ENCODE measurements at regions not wholly inside any gene's neighbourhood (a gene's known extent, or its start where the extent isn't known, plus 50 kb on each side); places are given as distances from the start of the nearest gene placed in this dataset.

DNA sequence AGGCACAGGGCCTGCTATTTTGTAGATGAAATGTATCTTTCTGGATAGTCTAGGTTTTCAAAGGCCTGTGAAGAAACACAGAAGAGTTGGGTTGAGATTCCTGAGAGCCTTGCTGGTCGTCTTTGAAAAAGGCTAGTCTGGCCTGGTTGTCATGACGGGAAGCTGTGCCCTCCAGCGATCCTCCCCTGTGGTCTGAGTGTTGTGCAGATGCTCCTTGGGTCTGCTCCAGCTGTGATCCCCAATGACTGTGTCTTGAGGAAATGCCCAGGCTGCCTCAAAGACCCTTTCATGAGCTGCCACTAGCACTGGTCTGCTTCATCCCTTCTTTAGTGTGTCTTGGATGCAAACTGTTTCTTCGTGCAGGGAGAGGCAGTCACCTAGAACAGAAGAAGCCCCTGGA lies 111.0 kb upstream of the SYNPR start:
- ATAC-seq, result no peak
- intact Hi-C loops (cut with micrococcal nuclease; ENCODE audit: unreplicated experiment), result no loop called here
- no peaks in the 10 kb centered on the region; a peak in 1 of 5 replicates for H3K27me3 ChIP-seq (ENCODE audit: control insufficient read depth in 1 of 2, insufficient read depth in 2 of 2, low read length in 2 of 2)
- in situ Hi-C loops (cut with HindIII; ENCODE audit: extremely low pct_ligation_motif_present, low pct_unique_long_range_greater_than_20kb), result no loop called here
- ChIA-PET POLR2A (no interaction called here), CTCF (ENCODE audit: low intra/inter-chr PET ratio, low total read pairs) (no interaction called here)
- no peak for FAIRE-seq
- no peak overlapping the region for H3K4me3 ChIP-seq (replicated peaks in 1 of 3; ENCODE audit: insufficient read depth in 1 of 3, low read depth in 2 of 3, low read length in 3 of 3)
- no peak overlapping the region for H3K27ac ChIP-seq (ENCODE audit: extremely low read length, insufficient read depth, low read length)
- H3K4me2 ChIP-seq (ENCODE audit: low read depth, low read length), result no peak overlapping the region
- H2AFZ ChIP-seq (ENCODE audit: low read length), result no peak overlapping the region
- no TSS peak for BruUV-seq (replicated peaks)
- 0% methylated on average over 3 of the region's 4 CpGs for WGBS (ENCODE audit: low lambda C conversion rate)
- no peak overlapping the region for H3K9ac ChIP-seq (ENCODE audit: insufficient read depth, low read depth, low read length)
- no peaks in the 10 kb centered on the region for H3K4me1 ChIP-seq (ENCODE audit: insufficient read depth, low read length)
- no peaks in the 10 kb centered on the region for H3K79me2 ChIP-seq (ENCODE audit: insufficient read depth, low read length)
- no peak for DNase-seq (ENCODE audit: low spot score)
- no peaks in the 10 kb centered on the region for H3K9me3 ChIP-seq (ENCODE audit: low read length)
- no peaks in the 10 kb centered on the region for H3K36me3 ChIP-seq (replicated peaks in 1 of 2; ENCODE audit: control insufficient read depth in 1 of 2, insufficient read depth in 2 of 2, low read length in 2 of 2)
- no peak for TF ChIP-seq ZBTB8A (CRISPR knock-in tag; IDR thresholded peaks at IDR 0.05; ENCODE audit: borderline replicate concordance, low read depth)
- TF ChIP-seq NR2F1 (CRISPR knock-in tag; IDR thresholded peaks at IDR 0.05), result no peak
- no peak for TF ChIP-seq ZNF772 (CRISPR knock-in tag; IDR thresholded peaks at IDR 0.05)
- no peak for TF ChIP-seq NFKB2 (CRISPR knock-in tag; IDR thresholded peaks at IDR 0.05; ENCODE audit: borderline replicate concordance)
- TF ChIP-seq ZNF343 (CRISPR knock-in tag; IDR thresholded peaks at IDR 0.05), result no peak
- TF ChIP-seq SNAPC2 (CRISPR knock-in tag; IDR thresholded peaks at IDR 0.05), result no peak
- no peak for TF ChIP-seq GATA4 (IDR thresholded peaks at IDR 0.05; ENCODE audit: borderline replicate concordance, low read depth)
- no peak for TF ChIP-seq ONECUT2 (CRISPR knock-in tag; IDR thresholded peaks at IDR 0.05)
- TF ChIP-seq ZNF780A (CRISPR knock-in tag; IDR thresholded peaks at IDR 0.05), result no peak
- no peak for TF ChIP-seq ZNF33B (CRISPR knock-in tag; IDR thresholded peaks at IDR 0.05)
- TF ChIP-seq XBP1 (CRISPR knock-in tag; IDR thresholded peaks at IDR 0.05), result no peak
- H4K20me1 ChIP-seq (ENCODE audit: insufficient read depth, low read length), result no peaks in the 10 kb centered on the region

DNA sequence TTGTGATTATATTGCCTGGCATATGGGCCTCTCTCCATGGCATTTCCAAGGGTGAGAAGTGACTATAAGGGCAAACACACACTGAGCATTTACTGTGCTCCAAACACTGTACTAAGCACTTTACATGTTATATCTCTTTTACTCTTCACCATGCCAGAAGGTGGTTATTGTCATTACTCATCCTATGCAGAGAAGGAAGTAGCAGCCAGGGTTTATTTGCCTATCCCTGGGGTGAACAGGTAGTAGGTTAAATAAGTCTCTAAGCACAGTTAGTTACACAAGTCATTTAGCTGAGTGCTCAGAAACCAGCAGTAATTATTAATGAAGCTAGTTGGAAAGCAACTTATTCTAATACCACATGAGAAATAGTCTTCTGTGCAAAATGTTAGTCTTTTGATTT lies 109.9 kb upstream of the SYNPR start:
- H4K20me1 ChIP-seq (ENCODE audit: insufficient read depth, low read length), result no peaks in the 10 kb centered on the region
- in situ Hi-C loops (cut with HindIII; ENCODE audit: extremely low pct_ligation_motif_present, low pct_unique_long_range_greater_than_20kb), result no loop called here
- H2AFZ ChIP-seq (ENCODE audit: low read length), result no peak overlapping the region
- BruUV-seq (replicated peaks), result no TSS peak
- intact Hi-C loops (cut with micrococcal nuclease; ENCODE audit: unreplicated experiment), result no loop called here
- DNase-seq (ENCODE audit: low spot score), result no peak
- H3K27ac ChIP-seq (ENCODE audit: extremely low read length, insufficient read depth, low read length), result no peak overlapping the region
- H3K9me3 ChIP-seq (ENCODE audit: low read length), result no peaks in the 10 kb centered on the region
- H3K9ac ChIP-seq (ENCODE audit: insufficient read depth, low read depth, low read length), result no peak overlapping the region
- no peak overlapping the region for H3K4me2 ChIP-seq (ENCODE audit: low read depth, low read length)
- H3K27me3 ChIP-seq (ENCODE audit: control insufficient read depth in 1 of 2, insufficient read depth in 2 of 2, low read length in 2 of 2), result no peaks in the 10 kb centered on the region; a peak in 1 of 5 replicates
- no peak for ATAC-seq
- no peaks in the 10 kb centered on the region for H3K36me3 ChIP-seq (replicated peaks in 1 of 2; ENCODE audit: control insufficient read depth in 1 of 2, insufficient read depth in 2 of 2, low read length in 2 of 2)
- no peaks in the 10 kb centered on the region for H3K4me1 ChIP-seq (ENCODE audit: insufficient read depth, low read length)
- H3K79me2 ChIP-seq (ENCODE audit: insufficient read depth, low read length), result no peaks in the 10 kb centered on the region
- POLR2A ChIA-PET, result no interaction called here
- H3K4me3 ChIP-seq (replicated peaks in 1 of 3; ENCODE audit: insufficient read depth in 1 of 3, low read depth in 2 of 3, low read length in 3 of 3), result no peak overlapping the region
- CTCF ChIA-PET (ENCODE audit: low intra/inter-chr PET ratio, low total read pairs), result no interaction called here
- TF ChIP-seq, protein P1, sequence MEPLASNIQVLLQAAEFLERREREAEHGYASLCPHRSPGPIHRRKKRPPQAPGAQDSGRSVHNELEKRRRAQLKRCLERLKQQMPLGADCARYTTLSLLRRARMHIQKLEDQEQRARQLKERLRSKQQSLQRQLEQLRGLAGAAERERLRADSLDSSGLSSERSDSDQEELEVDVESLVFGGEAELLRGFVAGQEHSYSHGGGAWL (CRISPR knock-in tag; IDR thresholded peaks at IDR 0.05), result no peak
- TF ChIP-seq ZNF414 (CRISPR knock-in tag; IDR thresholded peaks at IDR 0.05), result no peak
- TF ChIP-seq GFI1 (CRISPR knock-in tag; IDR thresholded peaks at IDR 0.05; ENCODE audit: borderline replicate concordance), result no peak
- no peak for TF ChIP-seq ZNF20 (CRISPR knock-in tag; IDR thresholded peaks at IDR 0.05)
- TF ChIP-seq, protein P2, sequence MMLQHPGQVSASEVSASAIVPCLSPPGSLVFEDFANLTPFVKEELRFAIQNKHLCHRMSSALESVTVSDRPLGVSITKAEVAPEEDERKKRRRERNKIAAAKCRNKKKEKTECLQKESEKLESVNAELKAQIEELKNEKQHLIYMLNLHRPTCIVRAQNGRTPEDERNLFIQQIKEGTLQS (CRISPR knock-in tag; IDR thresholded peaks at IDR 0.05), result no peak
- TF ChIP-seq DNMT3B (CRISPR knock-in tag; conservative IDR thresholded peaks at IDR 0.05), result no peak
- no peak for FAIRE-seq
